ENCODE measurements at regions not wholly inside any gene's neighbourhood (a gene's known extent, or its start where the extent isn't known, plus 50 kb on each side); places are given as distances from the start of the nearest gene placed in this dataset.

GRCh38 chr13:36493046-36493445 lies 60.8 kb downstream of the CCNA1 start:
- TF ChIP-seq, protein P1, sequence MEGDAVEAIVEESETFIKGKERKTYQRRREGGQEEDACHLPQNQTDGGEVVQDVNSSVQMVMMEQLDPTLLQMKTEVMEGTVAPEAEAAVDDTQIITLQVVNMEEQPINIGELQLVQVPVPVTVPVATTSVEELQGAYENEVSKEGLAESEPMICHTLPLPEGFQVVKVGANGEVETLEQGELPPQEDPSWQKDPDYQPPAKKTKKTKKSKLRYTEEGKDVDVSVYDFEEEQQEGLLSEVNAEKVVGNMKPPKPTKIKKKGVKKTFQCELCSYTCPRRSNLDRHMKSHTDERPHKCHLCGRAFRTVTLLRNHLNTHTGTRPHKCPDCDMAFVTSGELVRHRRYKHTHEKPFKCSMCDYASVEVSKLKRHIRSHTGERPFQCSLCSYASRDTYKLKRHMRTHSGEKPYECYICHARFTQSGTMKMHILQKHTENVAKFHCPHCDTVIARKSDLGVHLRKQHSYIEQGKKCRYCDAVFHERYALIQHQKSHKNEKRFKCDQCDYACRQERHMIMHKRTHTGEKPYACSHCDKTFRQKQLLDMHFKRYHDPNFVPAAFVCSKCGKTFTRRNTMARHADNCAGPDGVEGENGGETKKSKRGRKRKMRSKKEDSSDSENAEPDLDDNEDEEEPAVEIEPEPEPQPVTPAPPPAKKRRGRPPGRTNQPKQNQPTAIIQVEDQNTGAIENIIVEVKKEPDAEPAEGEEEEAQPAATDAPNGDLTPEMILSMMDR (IDR thresholded peaks at IDR 0.05): no peak
- TF ChIP-seq POLR2AphosphoS5 (IDR thresholded peaks at IDR 0.05) (no peak), POLR2A (IDR thresholded peaks at IDR 0.05) (no peak)
- intact Hi-C loops (cut with DNase I; ENCODE audit: low total_unique reads): no loop called here
- Histone ChIP-seq H3K4me1 (no peaks in the 10 kb centered on the region), H3K36me3 (no peaks in the 10 kb centered on the region), H3K9me3 (no peaks in the 10 kb centered on the region), H3K27me3 (no peaks in the 10 kb centered on the region), H3K4me3 (no peak overlapping the region), H3K27ac (no peak overlapping the region)
- no peak for DNase-seq (ENCODE audit: low spot score in 2 of 2)

DNA sequence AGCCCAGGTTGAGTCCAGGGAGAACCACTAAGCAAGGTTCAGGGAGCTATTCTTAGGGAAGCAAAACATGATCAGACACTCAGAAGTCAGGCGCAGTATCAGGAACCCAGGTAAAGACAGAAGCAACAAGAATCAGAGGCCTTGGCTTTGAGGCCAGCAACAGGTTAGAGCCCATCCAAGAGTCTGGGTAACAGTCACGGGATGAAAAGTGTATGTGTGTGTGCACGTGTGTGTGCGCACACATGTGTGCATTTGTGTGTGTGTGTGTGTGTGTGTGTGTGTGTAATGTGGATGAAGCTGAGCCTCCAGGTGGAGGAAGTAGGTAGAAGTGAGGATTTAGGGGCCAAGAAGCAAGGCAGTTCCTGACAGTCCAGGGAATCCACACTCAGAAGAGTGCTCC lies 63.1 kb downstream of the CCNA1 start:
- H3K27me3 ChIP-seq: no peaks in the 10 kb centered on the region
- H3K4me1 ChIP-seq: no peaks in the 10 kb centered on the region
- intact Hi-C loops (cut with DNase I; ENCODE audit: low total_unique reads): no loop called here
- H3K27ac ChIP-seq: no peak overlapping the region
- no peaks in the 10 kb centered on the region for H3K36me3 ChIP-seq
- no peak overlapping the region for H3K4me3 ChIP-seq
- DNase-seq (ENCODE audit: low spot score in 2 of 2): no peak
- TF ChIP-seq POLR2AphosphoS5 (IDR thresholded peaks at IDR 0.05) (no peak), POLR2A (IDR thresholded peaks at IDR 0.05) (no peak)
- H3K9me3 ChIP-seq: no peaks in the 10 kb centered on the region

DNA sequence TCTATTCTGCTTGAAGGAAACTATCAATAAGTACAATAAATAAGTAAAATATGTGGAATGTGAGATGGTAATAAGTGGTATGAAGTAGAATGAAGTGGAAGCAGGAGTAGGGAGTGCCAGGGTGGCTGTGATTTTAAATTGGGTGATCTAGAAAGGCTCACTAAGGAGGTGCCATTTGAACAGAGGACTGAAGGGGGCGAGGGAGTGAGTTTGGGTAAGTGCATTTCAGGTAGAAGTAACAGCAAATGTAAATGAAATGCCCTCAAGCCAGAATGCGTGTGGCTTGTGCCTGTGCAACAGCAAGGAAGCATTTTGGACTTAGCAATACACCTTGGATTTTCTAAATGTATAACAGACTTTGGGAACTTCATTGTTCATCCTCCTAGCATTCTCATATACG lies 77.1 kb downstream of the CCNA1 start:
- H3K27me3 ChIP-seq: no peaks in the 10 kb centered on the region
- DNase-seq (ENCODE audit: low spot score in 2 of 2): no peak
- TF ChIP-seq, protein P1 (IDR thresholded peaks at IDR 0.05): no peak
- TF ChIP-seq POLR2AphosphoS5 (IDR thresholded peaks at IDR 0.05): no peak
- TF ChIP-seq POLR2A (IDR thresholded peaks at IDR 0.05): no peak
- H3K27ac ChIP-seq: no peak overlapping the region
- H3K4me3 ChIP-seq: no peak overlapping the region
- intact Hi-C loops (cut with DNase I; ENCODE audit: low total_unique reads): no loop called here
- H3K4me1 ChIP-seq: no peaks in the 10 kb centered on the region
- H3K36me3 ChIP-seq: no peaks in the 10 kb centered on the region
- H3K9me3 ChIP-seq: no peaks in the 10 kb centered on the region

GRCh38 chr13:36512771-36513170 lies 80.5 kb downstream of the CCNA1 start:
- H3K4me3 ChIP-seq: no peak overlapping the region
- H3K4me1 ChIP-seq: no peaks in the 10 kb centered on the region
- DNase-seq (ENCODE audit: low spot score in 2 of 2): no peak
- intact Hi-C loops (cut with DNase I; ENCODE audit: low total_unique reads): no loop called here
- no peaks in the 10 kb centered on the region for H3K36me3 ChIP-seq
- TF ChIP-seq POLR2AphosphoS5 (IDR thresholded peaks at IDR 0.05) (no peak), POLR2A (IDR thresholded peaks at IDR 0.05) (no peak)
- TF ChIP-seq, protein P1 (IDR thresholded peaks at IDR 0.05): no peak
- no peak overlapping the region for H3K27ac ChIP-seq
- no peaks in the 10 kb centered on the region for H3K27me3 ChIP-seq
- H3K9me3 ChIP-seq: no peaks in the 10 kb centered on the region

DNA sequence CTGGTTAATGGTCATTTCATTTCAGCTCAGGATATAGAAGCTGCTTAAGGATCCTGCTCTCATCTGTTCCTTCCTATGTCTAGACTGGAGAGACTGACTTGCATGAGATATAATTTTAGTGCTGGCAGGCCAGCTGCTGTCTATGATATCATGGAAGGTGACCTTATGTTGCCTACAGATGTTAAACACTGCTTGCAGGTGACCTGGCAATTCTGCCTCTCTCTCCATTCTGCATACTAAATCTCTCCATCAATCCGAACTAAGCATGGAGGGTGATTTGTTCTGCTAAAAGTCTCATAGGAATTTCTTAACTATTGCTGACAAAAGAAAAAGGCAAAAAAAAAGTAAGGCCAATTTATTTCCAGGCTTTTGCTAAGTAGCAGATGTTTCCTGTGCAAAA lies 81.0 kb downstream of the CCNA1 start:
- TF ChIP-seq POLR2AphosphoS5 (IDR thresholded peaks at IDR 0.05) (no peak), POLR2A (IDR thresholded peaks at IDR 0.05) (no peak)
- TF ChIP-seq, protein P1 (IDR thresholded peaks at IDR 0.05): no peak
- no peak overlapping the region for H3K4me3 ChIP-seq
- H3K27ac ChIP-seq: no peak overlapping the region
- no peaks in the 10 kb centered on the region for H3K4me1 ChIP-seq
- no peak for DNase-seq (ENCODE audit: low spot score in 2 of 2)
- no peaks in the 10 kb centered on the region for H3K36me3 ChIP-seq
- intact Hi-C loops (cut with DNase I; ENCODE audit: low total_unique reads): no loop called here
- H3K9me3 ChIP-seq: no peaks in the 10 kb centered on the region
- no peaks in the 10 kb centered on the region for H3K27me3 ChIP-seq

GRCh38 chr13:36515466-36515865 lies 83.2 kb downstream of the CCNA1 start:
- no peak for DNase-seq (ENCODE audit: low spot score in 2 of 2)
- Histone ChIP-seq H3K27ac (no peak overlapping the region), H3K4me3 (no peak overlapping the region), H3K4me1 (no peaks in the 10 kb centered on the region), H3K9me3 (no peaks in the 10 kb centered on the region), H3K36me3 (no peaks in the 10 kb centered on the region), H3K27me3 (no peaks in the 10 kb centered on the region)
- intact Hi-C loops (cut with DNase I; ENCODE audit: low total_unique reads): no loop called here
- TF ChIP-seq, protein P1 (IDR thresholded peaks at IDR 0.05): no peak
- no peak for TF ChIP-seq POLR2A (IDR thresholded peaks at IDR 0.05)
- no peak for TF ChIP-seq POLR2AphosphoS5 (IDR thresholded peaks at IDR 0.05)
